NCI-H1105 (cell line): ENCODE measurements at regions not wholly inside any gene's neighbourhood (a gene's known extent, or its start where the extent isn't known, plus 50 kb on each side); places are given as distances from the start of the nearest gene placed in this dataset.

Source experiments
- DNase-seq: peaks from one replicate; lab custom pipeline; 2025; lab: John Stamatoyannopoulos, UW

- DNase-seq, result no peak
These were observed 614.3 kb downstream of the ACTL7B start for GRCh38 chr9:108241384-108242073.

- DNase-seq, result no peak
These were observed 616.0 kb downstream of the ACTL7B start for GRCh38 chr9:108239696-108240321.

DNA sequence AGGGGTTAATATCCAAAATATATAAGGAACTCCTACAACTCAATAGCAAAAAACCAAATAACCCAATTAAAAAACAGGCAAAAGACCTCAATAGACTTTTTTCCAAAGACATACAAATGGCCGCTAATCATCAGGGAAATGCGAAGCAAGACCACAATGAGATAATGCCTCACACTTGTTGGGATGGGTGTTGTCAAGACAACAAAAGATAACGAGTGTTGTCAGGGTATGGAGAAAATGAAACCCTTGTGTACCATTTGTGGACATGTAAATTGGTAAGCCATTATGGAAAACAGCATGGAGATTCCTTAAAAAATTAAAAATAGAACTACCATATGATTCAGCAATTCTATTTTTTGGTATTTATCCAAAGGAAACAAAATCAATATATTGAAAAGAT lies 620.2 kb downstream of the ACTL7B start:
- no peak for DNase-seq

DNA sequence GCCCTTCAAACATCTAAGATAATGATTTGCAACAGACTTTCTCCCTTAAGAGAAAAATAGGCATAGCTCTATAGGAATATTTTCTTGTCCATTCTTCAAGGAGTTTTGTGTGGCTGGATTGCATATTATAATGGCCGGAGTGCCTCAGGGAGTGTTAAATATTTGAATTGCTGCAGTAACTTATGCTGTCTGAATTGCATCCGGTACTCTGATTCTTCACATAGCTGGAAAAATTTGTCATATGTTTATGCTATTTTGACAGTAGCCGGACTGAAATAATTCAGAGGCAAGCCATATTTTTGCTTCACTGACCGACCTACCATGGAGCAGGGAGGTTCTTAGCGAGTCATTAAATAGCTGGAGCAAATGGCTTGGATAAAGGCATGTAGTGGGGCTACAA lies 621.0 kb downstream of the ACTL7B start:
- no peak for DNase-seq

DNA sequence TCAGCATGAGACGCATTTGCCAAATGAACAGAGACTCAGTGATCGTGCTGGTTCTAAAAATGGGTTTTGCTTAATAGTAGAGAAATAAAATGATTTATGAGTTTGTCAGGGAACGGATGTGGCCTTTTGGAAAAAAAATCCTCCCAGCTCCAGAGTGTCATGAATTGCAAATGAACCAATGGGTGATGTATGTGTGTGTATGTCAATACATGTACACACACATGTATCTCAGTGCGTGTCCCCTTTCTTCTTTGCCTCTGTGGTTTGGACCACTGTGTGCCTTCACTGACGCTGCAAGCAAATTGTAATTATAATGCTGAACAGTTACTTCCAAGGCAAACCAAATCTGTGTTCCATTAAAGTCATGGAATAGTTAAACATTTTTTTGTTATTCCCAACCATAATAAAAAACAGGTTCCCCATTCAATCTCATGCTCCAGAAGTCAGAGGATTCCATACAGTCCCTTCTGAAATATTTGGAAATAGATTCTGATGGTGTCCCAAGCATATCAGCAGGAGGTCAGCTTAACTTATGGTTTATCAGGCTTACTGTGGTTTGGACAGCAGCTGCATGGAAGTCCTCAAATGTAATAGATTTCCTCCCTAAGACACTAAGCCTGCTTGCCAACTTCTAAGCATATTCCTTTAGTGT lies 630.5 kb downstream of the ACTL7B start:
- no peak for DNase-seq

- DNase-seq, result no peak
These were observed 631.1 kb downstream of the ACTL7B start for GRCh38 chr9:108224716-108225115.

DNA sequence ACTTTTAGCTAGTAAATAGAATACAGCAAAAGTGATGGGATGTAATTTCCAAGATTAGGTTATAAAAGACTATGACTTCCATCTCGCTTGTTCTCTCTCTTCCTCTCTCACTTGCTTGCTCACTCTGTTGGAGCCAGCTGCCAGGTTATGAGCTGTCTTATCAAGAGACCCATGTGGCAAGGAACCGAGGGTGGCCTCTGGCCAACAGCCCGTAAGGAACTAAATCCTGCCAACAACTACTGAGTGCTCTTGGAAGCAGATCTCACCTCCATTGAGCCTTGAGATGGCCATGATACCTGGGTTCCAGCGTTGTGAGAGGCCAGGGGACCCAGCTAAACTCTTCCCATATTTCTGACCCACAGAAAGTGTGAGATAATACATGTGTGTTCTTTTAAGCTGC lies 636.1 kb downstream of the ACTL7B start:
- DNase-seq, result no peak

- no peak for DNase-seq
These were observed 638.1 kb downstream of the ACTL7B start for GRCh38 chr9:108217431-108218349.

- no peak for DNase-seq
These were observed 642.3 kb downstream of the ACTL7B start for GRCh38 chr9:108213511-108213910.

GRCh38 chr9:108212184-108212583 lies 643.6 kb downstream of the ACTL7B start:
- DNase-seq, result no peak

DNA sequence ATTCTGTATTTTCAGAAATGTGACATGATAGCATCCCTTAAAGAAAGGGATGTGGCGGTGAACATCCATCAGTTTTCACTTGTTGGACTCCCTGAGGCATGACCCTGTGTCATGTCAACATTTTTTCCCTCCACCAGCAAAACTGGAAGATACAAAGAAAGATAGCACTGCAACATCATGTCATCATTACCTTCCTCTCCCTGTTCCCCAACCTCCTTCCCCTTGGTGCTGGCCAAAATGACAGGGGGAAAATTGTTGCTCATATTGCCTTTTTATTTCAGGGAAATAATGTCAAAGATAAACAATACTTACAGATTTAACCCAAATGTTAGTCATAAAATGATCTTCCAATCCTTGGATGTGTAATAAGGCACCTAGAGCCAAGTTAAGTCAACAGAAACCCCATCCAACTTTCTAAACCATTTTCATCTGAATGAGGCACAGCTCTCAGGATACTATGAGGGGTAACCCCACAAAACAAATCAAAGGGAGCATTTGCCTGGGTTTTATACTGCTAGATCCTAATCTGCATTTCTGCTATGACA lies 644.3 kb downstream of the ACTL7B start:
- DNase-seq, result no peak

DNA sequence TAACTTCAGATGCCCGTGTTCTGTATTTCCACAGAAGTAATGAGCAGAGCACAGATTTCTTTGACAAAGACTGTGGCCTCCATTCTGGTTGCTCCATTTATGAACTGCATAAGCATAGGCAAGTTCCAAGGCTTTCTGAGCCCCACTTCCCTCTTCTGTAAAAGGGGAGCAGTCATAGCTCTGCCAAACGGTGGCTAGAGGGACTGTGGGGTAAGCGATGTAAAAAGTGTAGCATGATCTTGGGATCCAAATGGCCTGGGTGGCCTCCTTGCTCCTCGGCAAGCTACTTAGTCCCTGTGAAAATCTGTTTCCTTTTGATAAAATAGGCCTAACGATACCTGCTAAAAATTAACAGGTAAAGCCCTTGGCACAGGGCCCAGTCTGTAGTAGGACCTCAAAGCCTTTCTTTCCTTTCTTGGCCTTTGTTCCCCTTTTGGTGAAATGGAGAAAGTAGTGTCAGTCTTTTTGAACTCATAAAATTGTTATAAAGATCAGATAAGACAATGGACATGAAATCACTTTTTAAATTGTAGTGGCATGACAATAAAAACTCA lies 646.6 kb downstream of the ACTL7B start:
- no peak for DNase-seq

DNA sequence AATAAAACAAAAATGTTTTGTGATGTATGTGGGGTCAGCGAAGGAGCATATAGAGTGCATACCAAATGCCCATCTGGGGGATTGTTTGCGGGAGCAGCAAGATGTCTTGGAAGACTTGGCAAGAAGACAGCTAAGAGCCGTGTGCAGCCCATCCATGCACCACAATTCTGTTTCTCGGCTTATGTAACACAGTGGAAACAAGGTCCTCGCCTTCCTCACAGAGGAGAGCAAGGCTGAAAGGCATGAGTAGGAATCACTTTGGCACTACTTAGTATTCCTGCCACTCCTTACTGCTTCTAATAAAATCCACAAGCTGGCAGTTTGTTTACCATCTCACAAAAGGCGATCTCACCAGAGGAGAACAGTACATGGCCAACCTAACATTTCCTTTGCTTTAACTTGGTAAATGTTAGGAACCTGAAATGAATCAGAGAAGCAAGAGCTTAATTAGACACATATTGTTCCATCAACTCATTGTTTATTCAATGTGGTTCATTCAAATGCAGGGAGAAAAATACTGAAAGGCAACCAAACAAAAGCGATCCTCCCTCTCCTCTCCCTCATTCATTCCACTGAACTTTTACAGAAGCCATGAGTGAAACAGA lies 648.1 kb downstream of the ACTL7B start:
- DNase-seq, result no peak

DNA sequence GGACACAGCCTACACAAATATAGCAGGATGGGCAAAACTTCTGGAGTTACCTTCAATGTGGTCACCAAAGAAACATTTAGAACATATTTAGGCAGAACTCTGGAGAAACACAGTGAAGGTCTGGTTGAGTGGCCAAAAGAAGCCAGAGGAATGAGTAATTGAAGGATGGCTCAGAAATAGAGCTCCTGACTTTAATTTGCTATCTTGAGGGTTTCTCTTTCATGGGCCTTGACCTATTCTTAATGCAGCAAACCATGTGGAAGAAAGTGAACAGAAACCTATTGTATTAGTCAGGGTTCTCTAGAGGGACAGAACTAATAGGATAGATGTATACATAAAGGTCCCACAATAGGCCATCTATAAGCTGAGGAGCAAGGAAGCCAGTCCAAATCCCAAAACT lies 650.5 kb downstream of the ACTL7B start:
- no peak for DNase-seq

DNA sequence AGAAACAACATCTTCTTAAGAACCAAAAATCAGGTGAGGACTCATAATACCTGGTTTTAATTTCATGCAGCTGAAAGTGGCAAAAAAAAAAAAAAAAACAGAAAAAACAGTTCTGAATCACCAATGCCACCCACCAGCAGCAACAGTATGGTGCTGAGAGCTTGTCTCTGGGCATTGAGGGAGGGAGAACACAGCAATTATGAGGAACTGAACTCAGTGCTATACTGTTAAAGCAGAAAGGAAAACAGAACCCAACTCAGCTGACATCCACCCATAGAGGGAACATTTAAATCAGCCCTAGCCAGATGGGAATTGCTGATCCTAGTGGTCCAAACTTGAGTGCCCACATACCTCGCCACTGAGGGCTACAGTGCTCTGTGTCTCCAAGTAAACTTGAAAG lies 657.9 kb downstream of the ACTL7B start:
- DNase-seq, result no peak

DNA sequence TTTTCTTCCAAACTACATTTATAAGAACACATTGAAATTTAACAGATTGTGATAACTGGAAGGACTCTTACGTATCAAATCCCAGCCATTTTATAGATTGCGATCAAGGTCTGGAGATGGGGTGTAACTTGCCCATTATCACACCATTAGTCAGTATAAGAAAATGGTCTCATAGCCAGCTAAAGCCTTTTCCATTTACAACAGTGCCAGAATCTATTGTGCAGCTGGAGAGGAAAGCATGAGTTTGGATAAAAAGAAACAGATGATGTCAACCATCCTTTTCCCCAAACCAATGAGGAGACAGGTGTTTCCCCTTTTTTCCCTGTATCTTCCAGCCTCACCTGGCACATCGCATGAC lies 658.8 kb downstream of the ACTL7B start:
- no peak for DNase-seq

- no peak for DNase-seq
These were observed 659.3 kb downstream of the ACTL7B start for GRCh38 chr9:108196332-108197007.

GRCh38 chr9:108194154-108194553 lies 661.6 kb downstream of the ACTL7B start:
- no peak for DNase-seq

- DNase-seq, result no peak
These were observed 662.6 kb downstream of the ACTL7B start for GRCh38 chr9:108193026-108193710.

DNA sequence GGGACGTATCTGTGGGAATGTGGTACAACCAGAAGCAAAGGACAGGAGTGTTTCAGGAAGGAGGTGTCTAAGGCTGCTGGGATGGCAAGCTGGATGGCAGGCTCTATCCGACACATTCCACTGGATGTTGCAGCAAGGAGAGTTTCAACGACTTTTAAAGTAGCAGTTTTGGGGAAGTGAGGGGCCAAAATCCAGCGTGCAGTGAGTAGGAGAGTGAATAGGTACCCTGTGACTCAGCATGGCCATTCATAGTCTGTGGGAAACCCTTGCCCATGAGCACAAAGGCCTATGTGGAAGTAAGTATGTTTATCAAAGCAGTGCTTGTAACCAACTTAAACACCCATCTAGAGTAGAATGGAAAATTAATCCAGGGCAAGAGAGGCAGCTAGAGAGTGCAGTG lies 664.7 kb downstream of the ACTL7B start:
- no peak for DNase-seq
